ENCODE measurements at regions not wholly inside any gene's neighbourhood (a gene's known extent, or its start where the extent isn't known, plus 50 kb on each side); places are given as distances from the start of the nearest gene placed in this dataset.

- TF ChIP-seq CTCF (IDR thresholded peaks at IDR 0.05) (no peak), POLR2A (IDR thresholded peaks at IDR 0.05) (no peak), EP300 (IDR thresholded peaks at IDR 0.05) (no peak)
These were observed 77.1 kb upstream of the SEC11C start for GRCh38 chr18:59062643-59063006.

All from stomach (tissue), 4 donors.